Stimulated activated CD4-positive, alpha-beta T cell treated with anti-CD3 and anti-CD28 coated beads, Interleukin-1b, Interleukin-23, amount 100 ng/mL, for 4 hours (primary cell): ENCODE measurements at regions not wholly inside any gene's neighbourhood (a gene's known extent, or its start where the extent isn't known, plus 50 kb on each side); places are given as distances from the start of the nearest gene placed in this dataset.

Experiments
- DNase-seq, 2 donors: peaks; one replicate each; pipeline ENCODE4 v3.0.0-alpha.2; 2020; ENCODE audit warnings: low read depth in 2 of 2

- no peak for DNase-seq
Measured at GRCh38 chr9:89807682-89808075, 202.9 kb downstream of the GADD45G start.

GRCh38 chr9:89808076-89808755, 203.4 kb downstream of the GADD45G start:
- DNase-seq = no peak

- DNase-seq = no peak
Measured at GRCh38 chr9:89808756-89809181, 204.0 kb downstream of the GADD45G start.

GRCh38 chr9:89810431-89810830, 205.6 kb downstream of the GADD45G start:
- no peak for DNase-seq

- DNase-seq = no peak
Measured at GRCh38 chr9:89811356-89811755, 206.5 kb downstream of the GADD45G start.

GRCh38 chr9:89811886-89812450, 207.2 kb downstream of the GADD45G start:
- DNase-seq = no peak

GRCh38 chr9:89812556-89813181, 207.9 kb downstream of the GADD45G start:
- DNase-seq = no peak

GRCh38 chr9:89813482-89813881, 208.7 kb downstream of the GADD45G start:
- DNase-seq = no peak

- DNase-seq = no peak
Measured at GRCh38 chr9:89814340-89815040, 209.7 kb downstream of the GADD45G start.

GRCh38 chr9:89815061-89815902, 210.5 kb downstream of the GADD45G start:
- no peak for DNase-seq

- DNase-seq = no peak
Measured at GRCh38 chr9:89815903-89816573, 211.2 kb downstream of the GADD45G start.

- no peak for DNase-seq
Measured at GRCh38 chr9:89817151-89817950, 212.5 kb downstream of the GADD45G start.

GRCh38 chr9:89820337-89820736, 215.5 kb downstream of the GADD45G start:
- no peak for DNase-seq

GRCh38 chr9:89821081-89821480, 216.3 kb downstream of the GADD45G start:
- no peak for DNase-seq

GRCh38 chr9:89822996-89823395, 218.2 kb downstream of the GADD45G start:
- no peak for DNase-seq

GRCh38 chr9:89825669-89826068, 220.9 kb downstream of the GADD45G start:
- no peak for DNase-seq

- DNase-seq = no peak
Measured at GRCh38 chr9:89826186-89826585, 221.4 kb downstream of the GADD45G start.

- DNase-seq = no peak
Measured at GRCh38 chr9:89829346-89829745, 224.5 kb downstream of the GADD45G start.

- DNase-seq = no peak
Measured at GRCh38 chr9:89835666-89836065, 230.9 kb downstream of the GADD45G start.
